Right lobe of liver (tissue), 4 donors: ENCODE measurements at regions not wholly inside any gene's neighbourhood (a gene's known extent, or its start where the extent isn't known, plus 50 kb on each side); places are given as distances from the start of the nearest gene placed in this dataset.
"Not testable (repeated sequence)": the region's sequence is repeated elsewhere in the genome, so short reads cannot be mapped to it uniquely, and the experiment has no call there.

ENCODE experiments used
- CTCF ChIP-seq, 4 donors: fragments of 200-600 bp in 3 of 4; fragments of 450-650 bp in 1 of 4; IDR thresholded peaks; one replicate each; pipeline versions ENCODE4 v1.5.1 to v1.8.0; 2016 to 2022; ENCODE audit warnings: antibody characterized with exemption in 4 of 4, mild to moderate bottlenecking in 2 of 4
- POLR2A ChIP-seq: fragments of 450-650 bp; IDR thresholded peaks from one replicate; pipeline ENCODE4 v1.6.1; 2017; ENCODE audit warnings: antibody characterized with exemption, mild to moderate bottlenecking
- donor health status: DM: no; HTN: no; CAD: no.
- donor health status: DM: no; HTN: no; CAD: no.
- donor health status: DM: no; HTN: yes; CAD: no.

GRCh38 chr14:37760275-37760674 lies 164.8 kb downstream of the TTC6 start:
- not testable (repeated sequence) for TF ChIP-seq CTCF (IDR thresholded peaks at IDR 0.05); POLR2A
